GM21786 (cell line): ENCODE measurements at regions not wholly inside any gene's neighbourhood (a gene's known extent, or its start where the extent isn't known, plus 50 kb on each side); places are given as distances from the start of the nearest gene placed in this dataset.

Experiments
- ATAC-seq: cut with Tn5 transposase; IDR thresholded peaks from one replicate; pipeline ENCODE4 v1.9.1; 2021; ENCODE audit not compliant: unreplicated experiment

GRCh38 chr2:121120991-121121390 lies 164.0 kb downstream of the TFCP2L1 start:
- no peak for ATAC-seq

- no peak for ATAC-seq
Observed at GRCh38 chr2:121121661-121122060, 163.3 kb downstream of the TFCP2L1 start.

GRCh38 chr2:121123268-121123667 lies 161.7 kb downstream of the TFCP2L1 start:
- no peak for ATAC-seq

- ATAC-seq, result no peak
Observed at GRCh38 chr2:121124330-121124729, 160.7 kb downstream of the TFCP2L1 start.

- ATAC-seq, result no peak
Observed at GRCh38 chr2:121125350-121125749, 159.7 kb downstream of the TFCP2L1 start.

- ATAC-seq, result no peak
Observed at GRCh38 chr2:121128741-121129659, 156.0 kb downstream of the TFCP2L1 start.

GRCh38 chr2:121129692-121130091 lies 155.3 kb downstream of the TFCP2L1 start:
- no peak for ATAC-seq

- no peak for ATAC-seq
Observed at GRCh38 chr2:121130301-121130850, 154.6 kb downstream of the TFCP2L1 start.

- no peak for ATAC-seq
Observed at GRCh38 chr2:121131375-121131774, 153.6 kb downstream of the TFCP2L1 start.

GRCh38 chr2:121132054-121132761 lies 152.8 kb downstream of the TFCP2L1 start:
- ATAC-seq, result no peak

- ATAC-seq, result no peak
Observed at GRCh38 chr2:121132762-121133107, 152.3 kb downstream of the TFCP2L1 start.

- no peak for ATAC-seq
Observed at GRCh38 chr2:121133551-121134319, 151.3 kb downstream of the TFCP2L1 start.

- no peak for ATAC-seq
Observed at GRCh38 chr2:121134728-121135127, 150.3 kb downstream of the TFCP2L1 start.

- ATAC-seq, result no peak
Observed at GRCh38 chr2:121135168-121135853, 149.7 kb downstream of the TFCP2L1 start.

GRCh38 chr2:121136323-121136722 lies 148.7 kb downstream of the TFCP2L1 start:
- ATAC-seq, result no peak

GRCh38 chr2:121137571-121137970 lies 147.4 kb downstream of the TFCP2L1 start:
- no peak for ATAC-seq

- ATAC-seq, result no peak
Observed at GRCh38 chr2:121140734-121141133, 144.3 kb downstream of the TFCP2L1 start.

- no peak for ATAC-seq
Observed at GRCh38 chr2:121142452-121142851, 142.6 kb downstream of the TFCP2L1 start.

- no peak for ATAC-seq
Observed at GRCh38 chr2:121144111-121144510, 140.9 kb downstream of the TFCP2L1 start.

GRCh38 chr2:121146630-121147029 lies 138.4 kb downstream of the TFCP2L1 start:
- ATAC-seq, result no peak

GRCh38 chr2:121147766-121148165 lies 137.2 kb downstream of the TFCP2L1 start:
- ATAC-seq, result no peak
